Astrocyte (in vitro differentiated cells and primary cell): ENCODE measurements at regions not wholly inside any gene's neighbourhood (a gene's known extent, or its start where the extent isn't known, plus 50 kb on each side); places are given as distances from the start of the nearest gene placed in this dataset.
A peak's percentile ranks its signal among the peaks of the same experiment; 100 is the strongest.

Experiments
- DNase-seq: peaks from one replicate; pipeline ENCODE4 v3.0.0-alpha.2; 2010; ENCODE audit warnings: low read depth
- FAIRE-seq: peaks from 2 replicates; lab custom pipeline; 2011; peaks lifted over from hg19 to GRCh38; lab: Jason Lieb, UNC
- H2AFZ ChIP-seq: 2 replicates; pipeline ENCODE4 v1.6.0; 2012; ENCODE audit warnings: low read depth, low read length, inconsistent platforms
- H3K27ac ChIP-seq: 2 replicates; pipeline ENCODE4 v1.5.1; 2011; ENCODE audit warnings: low read depth, low read length, inconsistent platforms
- H3K27me3 ChIP-seq: 2 replicates; pipeline ENCODE4 v1.6.0; 2011; ENCODE audit warnings: low read length, inconsistent platforms; ENCODE audit not compliant: insufficient read depth
- H3K36me3 ChIP-seq: 2 replicates; pipeline ENCODE4 v1.5.1; 2011; ENCODE audit warnings: low read length, inconsistent platforms; ENCODE audit not compliant: insufficient read depth
- H3K4me1 ChIP-seq: 2 replicates; pipeline ENCODE4 v1.5.1; 2011; ENCODE audit warnings: low read length, inconsistent platforms; ENCODE audit not compliant: insufficient read depth
- H3K4me2 ChIP-seq: 2 replicates; pipeline ENCODE4 v1.6.0; 2012; ENCODE audit warnings: low read length, inconsistent platforms
- H3K4me3 ChIP-seq: 2 replicates; pipeline ENCODE4 v1.5.1; 2011; ENCODE audit warnings: low read depth, mild to moderate bottlenecking, low read length, inconsistent platforms; ENCODE audit not compliant: insufficient read depth
- H3K79me2 ChIP-seq: 2 replicates; pipeline ENCODE4 v1.6.0; 2012; ENCODE audit warnings: mild to moderate bottlenecking, low read length, inconsistent platforms; ENCODE audit not compliant: insufficient read depth
- H3K9ac ChIP-seq: 2 replicates; pipeline ENCODE4 v1.6.0; 2012; ENCODE audit warnings: mild to moderate bottlenecking, low read length, inconsistent platforms
- H3K9me3 ChIP-seq: 2 replicates; pipeline ENCODE4 v1.5.1; 2012; ENCODE audit warnings: low read depth, mild to moderate bottlenecking, low read length, inconsistent platforms; ENCODE audit not compliant: insufficient read depth
- H4K20me1 ChIP-seq: 2 replicates; pipeline ENCODE4 v1.6.0; 2012; ENCODE audit warnings: low read length, inconsistent platforms; ENCODE audit not compliant: insufficient read depth
- H3K27ac Mint-ChIP-seq: one replicate; pipeline ENCODE4 v1.8.0; 2021; ENCODE audit warnings: mild to moderate bottlenecking, mixed read lengths; ENCODE audit not compliant: unreplicated experiment
- H3K27me3 Mint-ChIP-seq: one replicate; pipeline ENCODE4 v1.8.0; 2021; ENCODE audit warnings: low read depth, mixed read lengths; ENCODE audit not compliant: unreplicated experiment
- H3K36me3 Mint-ChIP-seq: one replicate; pipeline ENCODE4 v1.8.0; 2021; ENCODE audit warnings: low read depth, mixed read lengths; ENCODE audit not compliant: unreplicated experiment
- H3K4me1 Mint-ChIP-seq: one replicate; pipeline ENCODE4 v1.8.0; 2021; ENCODE audit warnings: low read depth, mixed read lengths; ENCODE audit not compliant: unreplicated experiment
- H3K4me3 Mint-ChIP-seq: one replicate; pipeline ENCODE4 v1.8.0; 2021; ENCODE audit warnings: mild to moderate bottlenecking, moderate library complexity, mixed read lengths; ENCODE audit not compliant: unreplicated experiment
- H3K9me3 Mint-ChIP-seq: one replicate; pipeline ENCODE4 v1.8.0; 2021; ENCODE audit warnings: mild to moderate bottlenecking, mixed read lengths; ENCODE audit not compliant: unreplicated experiment
- CTCF ChIP-seq: IDR thresholded peaks from 2 replicates; pipeline ENCODE4 v1.5.1; 2011; ENCODE audit warnings: low read depth, mild to moderate bottlenecking, inconsistent platforms, low read length, moderate library complexity; ENCODE audit not compliant: insufficient read depth
- EZH2 ChIP-seq: IDR thresholded peaks from 2 replicates; pipeline ENCODE4 v1.6.1; 2012; ENCODE audit warnings: mild to moderate bottlenecking, low read length, inconsistent platforms; ENCODE audit not compliant: insufficient read depth

GRCh38 chr10:60649485-60650377 lies 128.5 kb upstream of the CDK1 start:
- Mint-ChIP-seq H3K9me3 (no peaks in the 10 kb centered on the region), H3K27ac (no peak overlapping the region), H3K27me3 (no peaks in the 10 kb centered on the region), H3K36me3 (no peaks in the 10 kb centered on the region), H3K4me3 (no peak overlapping the region), H3K4me1 (peaks cover 12% of the 10 kb centered on the region)
- no peaks in the 10 kb centered on the region for H3K36me3 ChIP-seq
- TF ChIP-seq EZH2: no peak
- H4K20me1 ChIP-seq: no peaks in the 10 kb centered on the region
- H3K4me1 ChIP-seq: no peaks in the 10 kb centered on the region
- no peaks in the 10 kb centered on the region for H3K9me3 ChIP-seq
- no peaks in the 10 kb centered on the region for H3K79me2 ChIP-seq
- no peak overlapping the region for H3K4me2 ChIP-seq
- H3K4me3 ChIP-seq: no peak overlapping the region
- no peak overlapping the region for H3K9ac ChIP-seq
- FAIRE-seq (no peak), DNase-seq (no peak)
- no peak overlapping the region for H2AFZ ChIP-seq
- H3K27ac ChIP-seq: no peak overlapping the region
- no peaks in the 10 kb centered on the region for H3K27me3 ChIP-seq

GRCh38 chr10:60648761-60649160 lies 129.5 kb upstream of the CDK1 start:
- H2AFZ ChIP-seq: no peak overlapping the region
- H3K4me2 ChIP-seq: no peak overlapping the region
- Mint-ChIP-seq H3K27me3 (no peaks in the 10 kb centered on the region), H3K4me1 (peaks cover 21% of the 10 kb centered on the region), H3K9me3 (no peaks in the 10 kb centered on the region), H3K36me3 (no peaks in the 10 kb centered on the region), H3K4me3 (no peak overlapping the region), H3K27ac (no peak overlapping the region)
- H3K4me3 ChIP-seq: no peak overlapping the region
- no peaks in the 10 kb centered on the region for H3K79me2 ChIP-seq
- TF ChIP-seq CTCF: no peak
- no peak for TF ChIP-seq EZH2
- no peaks in the 10 kb centered on the region for H3K9me3 ChIP-seq
- no peaks in the 10 kb centered on the region for H4K20me1 ChIP-seq
- no peaks in the 10 kb centered on the region for H3K4me1 ChIP-seq
- DNase-seq (no peak), FAIRE-seq (no peak)
- no peaks in the 10 kb centered on the region for H3K36me3 ChIP-seq
- no peak overlapping the region for H3K27ac ChIP-seq
- H3K9ac ChIP-seq: no peak overlapping the region
- no peaks in the 10 kb centered on the region for H3K27me3 ChIP-seq

- Histone ChIP-seq H3K9ac (no peak overlapping the region), H3K79me2 (no peaks in the 10 kb centered on the region), H3K4me1 (no peaks in the 10 kb centered on the region), H3K27me3 (no peaks in the 10 kb centered on the region), H3K4me3 (no peak overlapping the region), H3K36me3 (no peaks in the 10 kb centered on the region), H2AFZ (no peak overlapping the region), H3K9me3 (no peaks in the 10 kb centered on the region), H4K20me1 (no peaks in the 10 kb centered on the region), H3K27ac (no peak overlapping the region), H3K4me2 (no peak overlapping the region)
- no peaks in the 10 kb centered on the region for H3K27me3 Mint-ChIP-seq
- peak; percentile 33 for DNase-seq
- H3K4me3 Mint-ChIP-seq: no peak overlapping the region
- H3K27ac Mint-ChIP-seq: no peak overlapping the region
- H3K9me3 Mint-ChIP-seq: no peaks in the 10 kb centered on the region
- peaks cover 22% of the 10 kb centered on the region for H3K4me1 Mint-ChIP-seq
- FAIRE-seq: peak; percentile 29
- TF ChIP-seq EZH2: no peak
- peak; percentile 78 for TF ChIP-seq CTCF
- no peaks in the 10 kb centered on the region for H3K36me3 Mint-ChIP-seq
Measured at GRCh38 chr10:60646966-60647796, 131.1 kb upstream of the CDK1 start.
